ENCODE measurements at regions not wholly inside any gene's neighbourhood (a gene's known extent, or its start where the extent isn't known, plus 50 kb on each side); places are given as distances from the start of the nearest gene placed in this dataset.

DNA sequence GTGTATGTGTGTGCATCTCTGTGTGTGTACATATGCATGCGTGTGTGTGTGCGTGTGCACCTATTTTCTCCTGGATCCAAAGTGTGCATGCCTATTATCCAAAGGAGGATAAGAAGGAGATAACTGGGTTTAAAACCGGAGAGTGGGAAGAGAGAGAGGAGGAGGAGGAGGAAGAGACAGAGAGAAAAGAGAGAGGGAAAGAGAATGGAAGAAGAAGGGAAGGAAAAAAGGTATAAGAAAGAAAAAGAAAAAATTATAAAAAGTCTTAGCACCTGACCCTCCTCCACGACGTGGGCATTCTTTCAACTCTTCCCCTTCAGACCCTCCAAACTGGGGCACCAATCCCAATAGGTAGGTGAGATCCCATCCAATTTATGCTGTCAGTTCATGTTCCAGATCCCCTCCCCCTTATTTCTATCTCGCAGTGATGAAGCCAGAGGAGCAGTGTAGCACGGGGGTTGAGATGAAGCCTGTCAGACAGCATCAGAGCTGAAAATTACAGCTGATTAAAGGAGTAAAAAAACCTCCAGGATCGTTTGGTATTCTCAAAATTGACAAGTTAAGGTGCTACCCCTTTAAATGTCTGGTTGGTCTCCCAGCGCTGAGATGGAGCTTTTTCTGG is 386.7 kb upstream of the ATP5MC3 start:
- FAIRE-seq (no peak), DNase-seq (ENCODE audit: low spot score) (no peak)

DNA sequence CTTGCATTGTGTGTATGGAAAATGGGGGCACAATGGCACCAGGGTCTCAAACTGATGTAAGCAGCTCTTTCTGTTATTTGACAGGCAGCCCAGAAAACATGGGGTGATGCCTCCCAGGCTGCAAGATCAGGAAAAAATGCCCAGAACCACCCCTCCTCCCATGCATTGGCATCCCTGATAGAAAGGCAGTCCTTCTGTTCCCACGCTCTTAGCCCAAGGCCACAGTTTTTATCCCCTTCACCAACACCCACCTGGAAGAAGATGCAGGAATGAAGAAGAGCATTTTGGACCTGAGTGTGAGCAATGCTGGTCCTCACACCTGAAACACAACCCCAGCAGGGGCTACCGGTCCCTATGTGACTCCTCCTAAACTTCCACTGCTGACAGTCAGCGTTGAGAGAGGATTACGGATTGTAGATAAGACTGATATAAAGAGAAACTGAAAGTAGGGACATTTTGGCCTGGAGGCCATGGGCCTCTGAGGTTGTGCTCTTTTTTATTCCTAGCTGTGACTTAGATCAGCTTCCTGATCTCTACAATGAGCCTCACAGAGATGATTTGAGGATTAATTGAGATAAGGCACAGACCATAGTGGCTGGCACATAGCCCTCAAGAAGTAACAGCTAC is 386.0 kb upstream of the ATP5MC3 start:
- no peak for DNase-seq (ENCODE audit: low spot score)
- no peak for FAIRE-seq

DNA sequence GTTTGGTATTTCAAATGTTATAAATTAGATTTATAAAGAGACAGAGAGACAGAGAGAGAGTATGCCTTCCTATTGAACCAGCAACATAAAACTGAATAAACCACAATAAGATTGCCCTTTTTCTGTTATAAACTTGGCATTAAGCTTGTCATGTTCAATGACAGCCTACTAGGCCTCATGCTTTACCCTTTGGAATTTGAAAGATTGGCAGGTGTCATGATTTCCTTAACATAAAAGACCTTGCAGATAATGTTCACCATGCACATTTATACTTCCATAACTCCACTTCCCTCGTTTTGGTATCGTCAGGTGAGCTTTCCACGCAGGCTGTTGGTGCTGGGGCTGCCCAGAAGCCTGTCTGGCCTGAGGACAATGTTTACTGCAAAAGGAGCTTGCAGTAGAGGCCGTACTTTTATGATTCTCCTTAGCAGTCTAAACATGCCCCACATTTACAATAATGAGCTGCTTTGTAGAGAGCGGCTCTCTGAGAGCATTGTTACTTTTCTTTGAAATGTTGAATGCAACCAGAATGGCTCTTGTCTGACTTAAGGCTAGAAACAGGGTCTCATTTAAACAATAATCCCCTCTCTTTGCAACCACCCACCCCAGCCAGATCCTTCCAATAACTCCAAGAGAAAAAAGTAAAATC is 379.1 kb upstream of the ATP5MC3 start:
- FAIRE-seq (no peak), DNase-seq (ENCODE audit: low spot score) (no peak)

DNA sequence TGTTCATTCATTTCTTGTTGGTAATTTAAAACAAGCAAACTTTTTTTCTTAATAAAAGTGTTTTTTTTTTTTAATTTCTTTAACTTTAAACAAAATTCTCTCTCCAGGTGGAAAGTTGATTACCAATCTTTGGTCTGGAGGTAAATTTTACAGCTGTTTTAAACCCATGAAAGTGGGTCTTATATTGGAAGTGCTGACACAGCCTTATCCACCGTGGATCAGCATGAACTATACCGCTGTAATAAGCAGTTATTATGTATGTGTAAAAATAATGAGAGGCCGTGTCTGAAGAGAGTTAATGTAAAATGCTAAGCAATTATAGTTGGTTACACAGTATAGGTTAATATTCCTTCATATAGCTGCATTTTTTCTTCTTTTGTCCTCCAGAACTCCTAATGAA is 378.1 kb upstream of the ATP5MC3 start:
- no peak for FAIRE-seq
- DNase-seq (ENCODE audit: low spot score): no peak

DNA sequence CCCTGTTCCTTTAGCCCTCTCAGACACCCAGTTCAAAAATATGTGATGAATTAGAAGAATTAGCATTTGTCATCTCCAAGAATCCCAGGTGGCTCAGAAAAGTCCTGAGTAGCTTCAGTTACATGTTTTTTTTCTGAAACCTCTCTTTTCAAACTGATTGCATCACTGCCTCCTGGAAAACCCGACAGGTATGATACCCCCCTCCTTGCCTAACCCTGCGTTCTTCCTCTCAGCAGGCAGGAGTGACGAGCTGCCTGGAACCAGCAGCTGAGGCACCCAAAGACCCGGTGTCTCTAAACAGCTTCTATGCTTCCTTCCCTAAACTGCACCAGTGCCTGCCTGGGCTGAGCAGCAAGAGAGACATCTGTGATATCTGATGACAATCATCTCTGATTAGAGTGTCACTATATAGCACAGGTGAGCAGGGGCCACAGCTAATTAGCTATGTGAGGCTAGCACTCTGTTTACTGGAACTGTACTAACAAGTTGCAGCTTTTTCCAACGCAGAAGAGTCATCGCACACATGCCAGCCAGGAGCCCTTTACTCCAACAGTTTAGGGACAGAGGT is 376.4 kb upstream of the ATP5MC3 start:
- no peak for FAIRE-seq
- DNase-seq (ENCODE audit: low spot score): no peak

DNA sequence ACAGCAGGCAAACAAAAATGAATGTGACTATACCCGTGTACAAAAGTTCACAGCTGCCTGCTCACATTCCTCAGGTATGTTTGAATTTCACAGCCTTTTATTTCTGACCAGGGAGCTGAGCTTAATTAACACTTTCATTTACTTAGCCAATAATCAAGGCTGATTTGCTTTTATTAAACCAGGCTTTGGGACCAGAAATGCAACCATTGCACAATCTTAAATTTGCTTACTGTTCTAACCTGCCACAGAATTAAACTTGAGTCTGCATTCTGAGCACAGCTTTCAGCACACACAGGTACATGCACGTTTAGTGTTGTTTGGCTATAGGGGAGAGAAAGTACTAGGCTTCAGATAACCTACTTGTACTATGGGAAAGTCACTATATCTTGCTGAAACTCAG is 372.4 kb upstream of the ATP5MC3 start:
- FAIRE-seq (no peak), DNase-seq (ENCODE audit: low spot score) (no peak)

DNA sequence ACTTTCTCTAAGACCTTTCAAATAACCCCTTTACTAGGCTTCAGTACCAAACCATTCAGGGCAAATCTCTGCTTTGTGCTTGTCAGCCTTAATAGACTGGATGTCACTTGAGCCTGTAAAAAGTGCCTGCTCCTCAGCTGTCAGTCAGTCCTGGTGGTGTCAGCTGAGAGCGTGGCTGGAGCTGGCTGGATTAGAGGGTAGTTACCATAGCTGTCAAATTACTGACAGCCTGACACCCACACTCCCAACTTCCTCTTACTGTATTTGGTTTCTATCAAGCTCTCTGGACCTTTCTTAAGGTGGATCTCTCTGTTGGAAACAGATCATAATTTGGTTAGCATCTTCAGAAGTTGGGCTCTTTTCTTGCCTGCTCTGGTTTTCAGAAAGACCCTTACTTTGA is 371.4 kb upstream of the ATP5MC3 start:
- no peak for FAIRE-seq
- no peak for DNase-seq (ENCODE audit: low spot score)

DNA sequence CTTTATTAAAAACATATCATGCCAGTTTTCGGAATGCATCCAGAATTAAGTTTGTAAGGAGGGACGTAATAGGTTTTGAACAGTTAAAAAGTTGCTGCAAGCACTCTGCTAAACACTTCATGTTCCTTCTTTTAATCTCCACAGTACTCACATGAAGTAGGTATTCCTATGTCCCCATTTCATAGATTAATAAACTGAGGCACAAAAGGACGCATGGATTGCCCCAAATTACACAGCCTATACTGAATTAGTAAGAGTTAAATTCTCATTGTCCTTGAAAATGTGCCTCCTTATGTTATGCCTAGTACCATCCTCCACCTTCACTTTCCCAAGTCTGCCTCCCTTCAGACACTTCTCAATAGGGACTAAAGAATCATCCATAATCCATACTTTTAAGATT is 358.9 kb upstream of the ATP5MC3 start:
- no peak for FAIRE-seq
- no peak for DNase-seq (ENCODE audit: low spot score)

DNA sequence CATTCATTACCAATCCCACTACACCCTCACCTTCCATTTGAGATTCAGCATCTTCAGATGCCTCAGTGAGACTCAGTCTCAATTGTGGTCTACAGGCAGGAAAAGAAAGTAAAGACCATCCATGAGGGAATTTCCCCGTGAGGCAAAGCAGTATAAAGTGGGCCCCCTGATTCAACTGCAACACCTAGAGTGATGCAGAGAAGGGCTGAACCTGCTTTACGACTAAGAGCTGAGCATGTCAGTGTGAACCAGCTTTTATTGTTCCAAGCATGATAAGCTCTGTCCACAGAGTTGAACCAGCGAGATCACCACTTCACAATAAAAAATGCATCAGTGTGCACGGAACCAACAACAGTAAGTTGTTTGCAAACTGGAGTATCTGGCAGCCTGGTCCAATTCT is 357.6 kb upstream of the ATP5MC3 start:
- no peak for FAIRE-seq
- DNase-seq (ENCODE audit: low spot score): no peak

DNA sequence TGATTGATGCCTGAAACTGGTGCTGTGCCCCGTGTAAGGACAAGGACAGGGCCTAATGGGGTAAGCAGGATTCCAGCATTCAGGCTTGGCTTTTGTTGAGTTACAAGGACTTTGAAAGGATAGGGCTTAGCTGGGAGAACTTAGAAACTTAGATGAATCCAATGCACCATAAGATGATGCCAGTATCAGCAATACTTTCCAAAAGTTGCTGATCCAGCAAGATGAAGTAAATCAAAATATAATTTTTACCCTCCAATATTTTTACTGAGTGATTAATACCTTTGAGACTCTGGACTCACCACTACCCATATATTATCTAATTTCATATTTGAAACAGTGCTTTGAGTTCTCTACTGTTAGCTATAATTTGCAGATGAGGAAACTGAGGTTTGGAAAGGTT is 354.5 kb upstream of the ATP5MC3 start:
- DNase-seq (ENCODE audit: low spot score): no peak
- no peak for FAIRE-seq

DNA sequence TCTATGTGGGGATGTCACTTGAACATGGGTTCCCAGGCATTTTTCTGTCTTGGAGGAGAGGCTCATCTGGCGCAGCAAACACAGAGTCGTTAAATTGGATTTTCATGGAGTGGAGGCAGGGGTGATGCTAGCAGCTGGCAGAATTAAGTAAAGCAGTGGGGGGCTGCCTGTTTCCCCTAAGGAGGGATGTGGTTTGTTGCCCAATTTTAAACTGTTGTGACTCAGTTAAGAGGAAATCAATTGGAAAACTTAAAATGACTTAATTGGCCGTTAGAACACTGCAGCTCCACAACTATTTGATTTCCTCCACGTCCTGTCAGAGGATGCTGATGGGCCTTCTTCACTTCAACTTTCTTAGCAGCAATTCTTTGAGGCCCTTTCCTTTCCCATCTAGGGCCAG is 354.1 kb upstream of the ATP5MC3 start:
- FAIRE-seq: no peak
- no peak for DNase-seq (ENCODE audit: low spot score)

DNA sequence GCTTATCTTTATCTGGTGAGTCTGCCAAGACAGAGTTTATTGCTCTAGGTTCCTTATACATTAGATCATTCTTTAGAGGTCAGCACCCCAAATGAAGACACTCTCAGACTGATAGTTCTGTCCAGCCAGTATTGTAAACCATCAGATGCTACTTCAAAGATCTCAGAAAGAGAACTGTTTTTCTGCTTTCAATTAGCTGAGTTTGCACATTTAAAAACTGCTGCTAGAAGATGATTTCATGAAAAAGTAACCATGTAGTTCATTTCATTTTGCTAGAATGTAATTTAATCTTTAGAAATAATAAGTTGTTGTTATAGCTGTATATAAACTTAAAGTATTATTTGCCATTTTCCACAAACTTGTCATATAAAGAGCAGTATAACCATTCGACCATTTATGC is 344.5 kb upstream of the ATP5MC3 start:
- DNase-seq (ENCODE audit: low spot score) (no peak), FAIRE-seq (no peak)

DNA sequence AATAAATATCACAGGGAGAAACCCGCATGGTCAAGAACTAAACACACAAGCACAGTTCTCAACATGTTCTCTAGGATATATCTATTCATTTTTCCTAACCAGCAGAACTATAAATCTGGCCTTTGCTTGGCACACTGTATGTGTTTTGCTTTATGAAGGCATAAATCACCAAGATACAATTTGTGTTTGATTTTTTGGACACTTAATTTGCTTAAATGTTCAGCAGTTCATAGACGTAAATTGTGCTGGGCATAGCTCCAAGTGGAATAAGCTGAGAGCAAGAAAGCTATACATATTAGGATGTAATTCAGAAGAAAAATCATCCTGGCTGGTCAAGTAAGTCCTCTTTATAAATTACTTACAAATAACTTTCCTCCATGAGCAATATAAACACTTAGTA is 341.5 kb upstream of the ATP5MC3 start:
- FAIRE-seq (no peak), DNase-seq (ENCODE audit: low spot score) (no peak)

DNA sequence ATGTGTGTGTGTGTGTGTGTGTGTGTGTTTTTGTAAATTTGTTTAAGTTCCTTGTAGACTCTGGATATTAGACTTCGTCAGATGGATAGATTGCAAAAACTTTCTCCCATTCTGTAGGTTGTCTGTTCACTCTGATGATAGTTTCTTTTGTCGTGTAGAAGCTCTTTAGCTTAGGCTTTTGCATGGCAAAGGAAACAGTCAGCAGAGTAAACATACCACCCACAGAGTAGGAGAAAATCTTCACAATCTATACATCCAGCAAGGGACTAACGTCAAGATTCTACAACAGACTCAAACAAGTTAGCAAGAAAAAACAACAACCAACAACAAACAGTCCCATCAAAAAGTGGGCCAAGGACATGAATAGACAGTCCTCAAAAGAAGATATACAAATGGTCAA is 336.7 kb upstream of the ATP5MC3 start:
- DNase-seq (ENCODE audit: low spot score) (no peak), FAIRE-seq (no peak)

DNA sequence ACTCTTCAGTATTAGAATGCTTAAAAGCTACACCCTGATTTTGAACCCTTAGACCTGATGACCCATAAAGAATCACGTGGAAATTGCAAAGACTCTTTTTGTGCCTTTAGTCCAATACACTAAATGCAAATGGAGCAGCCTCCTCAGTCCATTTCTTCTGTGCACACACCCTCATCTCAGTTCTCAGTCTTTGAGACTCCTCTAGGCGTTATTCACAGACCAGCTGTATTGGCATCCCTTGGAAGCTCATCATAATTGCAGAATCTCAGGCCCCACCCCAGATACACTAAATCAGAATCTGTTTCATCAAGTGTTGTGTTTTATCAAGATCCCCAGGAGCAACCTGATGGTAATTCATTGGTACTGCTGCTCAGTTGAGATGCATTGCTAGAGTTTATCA is 335.0 kb upstream of the ATP5MC3 start:
- DNase-seq (ENCODE audit: low spot score) (no peak), FAIRE-seq (no peak)

DNA sequence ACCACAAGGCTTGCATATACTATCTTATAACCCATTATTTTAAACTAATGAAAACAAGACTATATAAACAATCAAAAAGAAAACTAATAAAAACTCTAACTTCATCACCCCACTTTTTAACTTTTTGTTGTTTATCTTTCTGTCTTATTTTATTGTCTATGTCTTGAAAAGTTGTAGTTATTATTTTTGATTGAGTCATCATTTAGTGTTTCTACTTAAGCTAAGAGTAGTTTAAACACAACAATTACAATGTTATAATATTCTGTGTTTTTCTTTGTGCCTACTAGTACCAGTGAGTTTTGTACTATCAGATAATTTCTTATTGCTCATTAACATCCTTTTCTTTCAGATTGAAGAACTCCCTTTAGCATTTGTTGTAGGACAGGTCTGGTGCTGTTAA is 318.7 kb upstream of the ATP5MC3 start:
- FAIRE-seq (no peak), DNase-seq (ENCODE audit: low spot score) (no peak)

DNA sequence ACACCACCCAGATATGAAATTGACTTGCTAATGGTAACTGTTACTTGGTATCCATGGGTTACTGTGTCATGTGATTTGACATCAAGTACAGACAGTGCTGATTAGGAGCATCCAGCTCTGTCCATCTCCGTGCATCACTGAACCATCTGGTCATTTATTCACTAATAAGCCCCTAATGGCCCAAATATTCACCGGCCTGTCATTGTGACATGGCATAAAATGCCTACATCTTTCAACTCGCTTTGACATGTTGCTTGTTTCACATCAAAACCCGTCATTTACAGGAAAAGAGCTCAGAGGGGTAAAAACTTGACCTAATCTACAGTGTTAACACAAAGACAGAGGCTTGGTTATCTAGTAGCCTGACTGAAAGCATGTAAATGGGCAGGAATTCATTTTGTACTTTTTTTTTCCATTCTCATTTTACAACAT is 308.9 kb upstream of the ATP5MC3 start:
- DNase-seq (ENCODE audit: low spot score): no peak
- no peak for FAIRE-seq

DNA sequence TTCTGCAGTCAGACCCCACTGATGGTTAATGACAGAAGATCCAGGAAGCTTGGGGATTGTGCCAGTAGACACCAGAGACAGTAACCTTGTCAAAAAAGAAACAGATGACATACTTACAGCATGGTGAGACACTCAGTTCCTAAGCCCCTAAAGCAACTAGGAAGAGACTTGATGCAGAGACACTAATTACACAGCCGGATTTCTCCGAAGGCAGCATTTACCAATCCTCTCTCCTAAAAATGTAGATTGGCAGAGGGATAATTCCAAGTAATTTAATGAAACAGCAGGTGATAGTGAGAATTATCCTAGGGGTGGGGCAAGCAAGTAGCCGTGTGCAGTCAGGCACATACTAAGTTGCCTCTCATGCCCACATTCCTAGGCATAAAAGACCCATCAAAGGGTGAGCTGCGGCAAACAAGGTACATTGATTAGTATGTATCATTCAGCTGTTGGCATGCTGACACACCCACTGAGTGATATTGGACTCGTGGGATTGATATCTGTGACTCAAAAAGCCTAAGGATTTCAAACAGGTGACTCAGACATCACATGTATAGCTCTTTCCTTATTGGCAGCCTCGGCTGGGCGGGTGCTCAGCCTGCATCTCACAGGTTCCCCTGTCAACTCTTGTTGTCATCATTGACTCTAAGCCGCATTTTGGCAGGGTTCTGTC is 296.7 kb upstream of the ATP5MC3 start:
- no peak for FAIRE-seq
- DNase-seq (ENCODE audit: low spot score): peak; percentile 18

DNA sequence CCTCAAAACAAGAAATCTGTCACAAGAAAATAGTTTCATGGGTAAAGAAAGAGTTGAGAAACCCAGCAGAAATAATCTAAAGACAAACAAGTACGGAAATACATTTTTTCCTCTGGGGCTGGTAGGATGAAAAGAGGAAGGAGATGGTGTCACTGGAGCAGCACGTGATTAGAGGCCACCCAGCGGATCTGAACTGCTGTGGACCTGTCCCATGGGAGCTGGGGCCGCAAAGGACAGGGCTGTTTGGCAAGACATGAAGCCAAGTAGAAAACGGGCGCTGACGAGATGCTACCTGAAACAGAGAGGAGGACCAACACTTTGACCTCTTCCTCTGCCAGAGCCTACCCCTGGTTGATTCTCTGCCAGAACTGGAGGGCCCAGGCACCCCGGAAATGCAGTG is 295.4 kb upstream of the ATP5MC3 start:
- FAIRE-seq (no peak), DNase-seq (ENCODE audit: low spot score) (no peak)

DNA sequence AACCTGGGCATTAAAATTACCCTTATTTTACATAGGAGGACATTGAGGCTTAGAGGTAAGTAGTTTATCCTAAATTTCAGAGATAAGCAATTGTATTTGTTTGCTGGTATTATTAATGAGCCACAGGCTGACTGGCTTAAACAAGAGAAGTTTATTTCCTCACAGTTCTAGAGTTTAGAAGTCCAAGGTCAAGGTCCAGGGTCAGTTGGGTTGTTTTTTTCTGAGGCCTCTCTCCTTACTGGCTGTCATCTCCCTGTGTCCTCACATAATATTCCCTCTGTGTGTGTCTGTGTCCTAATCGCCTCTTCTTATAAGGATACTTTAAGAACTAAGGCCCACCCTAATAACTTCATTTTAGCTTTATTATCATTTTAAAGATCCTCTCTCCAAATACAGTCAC is 294.9 kb upstream of the ATP5MC3 start:
- FAIRE-seq (no peak), DNase-seq (ENCODE audit: low spot score) (no peak)

DNA sequence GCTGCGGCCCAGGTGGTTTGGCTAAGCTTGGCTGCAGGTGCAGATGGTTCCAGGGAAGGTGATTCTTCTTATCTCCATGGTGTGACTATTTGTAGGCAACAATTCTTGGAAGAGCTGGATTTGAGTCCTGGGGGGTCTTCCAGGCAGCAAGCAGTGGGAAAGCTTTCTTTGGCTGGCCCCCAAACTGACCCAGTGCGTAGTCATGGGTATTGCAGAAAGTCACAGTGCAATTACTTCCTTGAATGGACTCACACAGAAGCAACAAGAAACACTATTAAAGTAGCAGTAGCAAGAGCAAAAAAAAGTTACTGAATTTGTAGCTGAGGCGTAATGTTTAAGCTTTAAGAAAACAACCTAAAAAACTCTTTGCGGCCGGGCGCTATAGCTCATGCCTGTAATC is 293.6 kb upstream of the ATP5MC3 start:
- FAIRE-seq (no peak), DNase-seq (ENCODE audit: low spot score) (no peak)

DNA sequence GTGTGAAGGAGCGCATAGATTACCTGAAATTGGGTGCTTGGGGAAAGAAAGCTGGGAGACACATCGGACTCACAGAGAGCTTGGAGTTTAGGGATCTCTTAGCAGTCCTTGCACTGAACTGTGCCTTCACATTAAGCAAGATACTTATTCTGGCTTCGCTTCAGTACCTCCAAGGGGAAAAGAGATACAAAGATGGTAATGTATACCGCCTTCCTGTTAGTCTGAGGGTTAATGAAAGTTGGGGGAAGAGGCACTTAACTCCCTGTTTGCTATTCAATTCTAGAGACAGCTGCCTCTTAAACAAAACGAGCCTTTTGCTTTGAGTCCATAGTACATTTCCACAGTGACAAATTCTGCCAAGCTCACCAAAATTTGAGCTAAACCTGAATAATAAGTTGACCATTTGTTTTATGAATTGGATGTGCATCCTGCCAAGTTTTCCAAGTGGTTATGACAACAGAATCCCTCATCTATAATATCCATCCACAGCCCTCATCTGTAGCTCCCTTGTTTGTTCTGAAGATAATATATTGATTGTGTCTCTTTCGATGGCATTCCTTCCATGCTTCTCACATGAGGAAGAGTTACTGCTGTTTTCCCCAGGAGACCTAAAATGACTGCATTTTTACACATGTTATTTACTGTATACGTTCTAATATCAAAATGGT is 287.1 kb upstream of the ATP5MC3 start:
- FAIRE-seq (no peak), DNase-seq (ENCODE audit: low spot score) (no peak)

Data from urothelium cell line (cell line).